ENCODE measurements at regions not wholly inside any gene's neighbourhood (a gene's known extent, or its start where the extent isn't known, plus 50 kb on each side); places are given as distances from the start of the nearest gene placed in this dataset.

DNA sequence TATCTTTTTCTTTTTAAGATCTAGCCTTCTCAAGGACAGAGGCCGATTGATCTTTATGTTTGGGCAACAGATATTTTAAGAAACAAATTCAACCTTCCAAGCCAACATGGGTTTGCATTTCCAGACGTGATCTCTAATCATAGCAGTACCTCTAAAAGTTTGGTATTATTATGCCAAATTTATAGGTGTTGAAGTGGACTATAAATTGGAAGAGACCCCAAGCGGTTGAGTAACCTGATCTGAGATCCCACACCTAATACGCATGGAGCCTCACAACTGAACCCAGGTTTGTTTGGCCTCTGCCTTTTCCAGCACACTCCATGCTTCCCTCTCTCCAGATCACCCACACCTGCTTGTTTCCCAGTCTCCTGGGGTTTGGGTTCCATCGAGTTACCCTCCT is 116.5 kb downstream of the DDX1 start:
- TF ChIP-seq, protein P1, sequence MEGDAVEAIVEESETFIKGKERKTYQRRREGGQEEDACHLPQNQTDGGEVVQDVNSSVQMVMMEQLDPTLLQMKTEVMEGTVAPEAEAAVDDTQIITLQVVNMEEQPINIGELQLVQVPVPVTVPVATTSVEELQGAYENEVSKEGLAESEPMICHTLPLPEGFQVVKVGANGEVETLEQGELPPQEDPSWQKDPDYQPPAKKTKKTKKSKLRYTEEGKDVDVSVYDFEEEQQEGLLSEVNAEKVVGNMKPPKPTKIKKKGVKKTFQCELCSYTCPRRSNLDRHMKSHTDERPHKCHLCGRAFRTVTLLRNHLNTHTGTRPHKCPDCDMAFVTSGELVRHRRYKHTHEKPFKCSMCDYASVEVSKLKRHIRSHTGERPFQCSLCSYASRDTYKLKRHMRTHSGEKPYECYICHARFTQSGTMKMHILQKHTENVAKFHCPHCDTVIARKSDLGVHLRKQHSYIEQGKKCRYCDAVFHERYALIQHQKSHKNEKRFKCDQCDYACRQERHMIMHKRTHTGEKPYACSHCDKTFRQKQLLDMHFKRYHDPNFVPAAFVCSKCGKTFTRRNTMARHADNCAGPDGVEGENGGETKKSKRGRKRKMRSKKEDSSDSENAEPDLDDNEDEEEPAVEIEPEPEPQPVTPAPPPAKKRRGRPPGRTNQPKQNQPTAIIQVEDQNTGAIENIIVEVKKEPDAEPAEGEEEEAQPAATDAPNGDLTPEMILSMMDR (IDR thresholded peaks at IDR 0.05) = no peak
- TF ChIP-seq ZFX (IDR thresholded peaks at IDR 0.05; ENCODE audit: borderline replicate concordance) = no peak

All from 22Rv1 (cell line).